ENCODE measurements at regions not wholly inside any gene's neighbourhood (a gene's known extent, or its start where the extent isn't known, plus 50 kb on each side); places are given as distances from the start of the nearest gene placed in this dataset.

DNA sequence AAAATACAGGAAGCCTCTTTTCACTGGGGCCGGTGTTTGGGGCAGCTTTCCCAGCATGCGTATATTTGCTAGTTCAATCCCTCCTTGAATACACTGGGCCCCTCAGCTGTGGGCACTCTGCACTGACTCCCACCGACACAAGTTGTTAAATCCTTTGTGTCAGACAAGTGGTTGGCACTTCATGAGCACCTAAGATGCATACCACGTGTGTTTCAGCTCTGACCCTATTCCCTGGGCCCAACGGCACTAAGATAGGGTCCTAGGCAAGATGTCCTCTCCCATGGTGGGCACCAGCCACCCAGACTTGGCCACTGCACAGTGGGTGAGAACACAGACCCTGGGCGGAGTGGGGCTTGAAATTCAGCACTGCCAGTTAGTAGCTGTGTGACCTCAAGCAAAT is 173.8 kb downstream of the BCL11B start:
- WGBS: 79% methylated on average over 5 of the region's 6 CpGs

DNA sequence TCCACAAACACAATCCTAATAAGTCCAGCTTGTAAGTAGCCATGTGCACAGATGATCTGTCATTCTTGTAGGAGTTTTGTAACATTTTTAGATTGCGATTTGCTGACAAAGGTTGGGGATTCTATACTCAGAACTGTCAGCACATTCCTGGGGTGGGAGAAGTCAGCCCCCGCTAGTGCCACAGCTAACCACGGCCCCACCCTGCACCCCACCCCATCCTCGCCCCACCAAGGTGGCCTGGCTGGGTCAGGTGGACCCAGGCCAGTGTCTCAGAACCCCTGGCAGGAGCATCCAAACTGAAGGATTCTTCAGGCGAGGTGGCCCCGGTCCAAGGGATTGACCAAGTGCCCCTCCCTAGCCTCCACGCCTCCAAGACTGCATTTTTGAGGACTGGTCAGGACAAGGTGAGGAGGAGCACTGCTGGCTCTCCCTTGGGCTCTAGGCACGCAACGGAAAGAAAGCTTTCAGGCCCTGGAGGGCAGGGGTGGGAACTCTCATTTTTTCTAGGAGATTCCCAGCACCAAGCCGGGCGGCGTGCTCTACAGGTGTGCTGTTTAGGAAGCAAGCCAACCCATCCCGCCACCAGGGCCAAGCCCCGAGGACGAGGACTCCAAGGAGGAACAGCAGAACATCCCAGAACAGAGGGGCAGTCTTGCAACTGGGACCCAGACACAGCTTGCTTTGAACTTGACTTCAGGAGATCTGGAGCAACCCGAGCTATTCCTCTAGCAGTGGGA is 172.8 kb downstream of the BCL11B start:
- Histone ChIP-seq H3K4me1 (peaks cover 20% of the 10 kb centered on the region), H3K27me3 (no peaks in the 10 kb centered on the region), H3K27ac (no peak overlapping the region), H3K4me3 (no peak overlapping the region), H3K36me3 (no peaks in the 10 kb centered on the region), H3K9me3 (no peaks in the 10 kb centered on the region)
- TF ChIP-seq EP300 (IDR thresholded peaks at IDR 0.05): no peak
- TF ChIP-seq, protein P1, sequence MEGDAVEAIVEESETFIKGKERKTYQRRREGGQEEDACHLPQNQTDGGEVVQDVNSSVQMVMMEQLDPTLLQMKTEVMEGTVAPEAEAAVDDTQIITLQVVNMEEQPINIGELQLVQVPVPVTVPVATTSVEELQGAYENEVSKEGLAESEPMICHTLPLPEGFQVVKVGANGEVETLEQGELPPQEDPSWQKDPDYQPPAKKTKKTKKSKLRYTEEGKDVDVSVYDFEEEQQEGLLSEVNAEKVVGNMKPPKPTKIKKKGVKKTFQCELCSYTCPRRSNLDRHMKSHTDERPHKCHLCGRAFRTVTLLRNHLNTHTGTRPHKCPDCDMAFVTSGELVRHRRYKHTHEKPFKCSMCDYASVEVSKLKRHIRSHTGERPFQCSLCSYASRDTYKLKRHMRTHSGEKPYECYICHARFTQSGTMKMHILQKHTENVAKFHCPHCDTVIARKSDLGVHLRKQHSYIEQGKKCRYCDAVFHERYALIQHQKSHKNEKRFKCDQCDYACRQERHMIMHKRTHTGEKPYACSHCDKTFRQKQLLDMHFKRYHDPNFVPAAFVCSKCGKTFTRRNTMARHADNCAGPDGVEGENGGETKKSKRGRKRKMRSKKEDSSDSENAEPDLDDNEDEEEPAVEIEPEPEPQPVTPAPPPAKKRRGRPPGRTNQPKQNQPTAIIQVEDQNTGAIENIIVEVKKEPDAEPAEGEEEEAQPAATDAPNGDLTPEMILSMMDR (IDR thresholded peaks at IDR 0.05): no peak
- no peak for TF ChIP-seq POLR2A (IDR thresholded peaks at IDR 0.05)
- no peak for TF ChIP-seq POLR2AphosphoS5 (IDR thresholded peaks at IDR 0.05)
- 58% methylated on average over 15 of the region's 16 CpGs for WGBS
- DNase-seq (ENCODE audit: low spot score in 2 of 2): no peak

More for the DNA sequence above, 173.8 kb downstream of the BCL11B start:
- no peaks in the 10 kb centered on the region for H3K9me3 ChIP-seq
- H3K4me1 ChIP-seq: peaks cover 25% of the 10 kb centered on the region
- no peaks in the 10 kb centered on the region for H3K36me3 ChIP-seq
- no peak overlapping the region for H3K27ac ChIP-seq
- H3K27me3 ChIP-seq: no peaks in the 10 kb centered on the region
- TF ChIP-seq POLR2AphosphoS5 (IDR thresholded peaks at IDR 0.05): no peak
- TF ChIP-seq, protein P1 (IDR thresholded peaks at IDR 0.05): no peak
- no peak for TF ChIP-seq POLR2A (IDR thresholded peaks at IDR 0.05)
- no peak for TF ChIP-seq EP300 (IDR thresholded peaks at IDR 0.05)
- no peak overlapping the region for H3K4me3 ChIP-seq
- no peak for DNase-seq (ENCODE audit: low spot score in 2 of 2)

DNA sequence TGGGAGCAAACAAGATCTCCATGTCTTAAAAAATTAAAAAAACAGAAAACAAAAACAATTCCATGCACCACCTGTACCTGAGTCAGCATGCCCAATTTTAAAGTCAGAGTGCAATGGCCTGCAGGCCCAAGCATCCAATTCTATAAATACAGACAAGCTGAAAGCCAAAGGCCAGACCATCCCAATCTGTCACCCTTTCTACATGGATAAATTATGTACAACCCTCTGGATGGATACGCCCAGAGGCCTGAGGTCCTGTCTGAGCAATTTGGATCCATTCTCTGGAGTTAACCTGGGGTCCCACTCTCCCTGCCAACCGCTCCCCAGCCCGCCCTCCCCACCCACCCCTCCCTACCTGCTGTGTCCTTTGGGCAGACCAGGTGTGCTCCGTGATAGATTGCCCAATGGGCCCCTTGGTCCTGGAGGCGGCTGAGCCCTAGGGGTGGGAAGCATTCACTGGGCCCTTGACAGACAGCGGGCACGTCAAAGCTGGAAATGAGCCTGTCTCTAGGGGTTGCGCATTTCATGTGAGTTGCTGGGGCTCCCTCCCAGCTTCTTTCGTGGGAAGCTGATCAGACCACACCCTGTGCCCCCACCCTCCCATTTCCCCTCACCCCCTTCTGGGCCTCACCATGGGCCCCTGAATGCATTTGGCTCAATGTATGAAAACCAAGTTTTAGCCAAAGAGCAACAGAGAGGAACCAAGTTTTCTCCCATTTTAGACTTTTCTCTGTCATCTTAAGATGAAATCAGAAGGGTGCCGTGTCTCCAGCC is 171.3 kb downstream of the BCL11B start:
- Histone ChIP-seq H3K27me3 (no peaks in the 10 kb centered on the region), H3K4me1 (peaks cover 20% of the 10 kb centered on the region), H3K9me3 (no peaks in the 10 kb centered on the region), H3K36me3 (no peaks in the 10 kb centered on the region), H3K4me3 (no peak overlapping the region), H3K27ac (no peak overlapping the region)
- 60% methylated on average over 8 of the region's 10 CpGs for WGBS
- TF ChIP-seq POLR2AphosphoS5 (IDR thresholded peaks at IDR 0.05) (no peak), EP300 (IDR thresholded peaks at IDR 0.05) (no peak), POLR2A (IDR thresholded peaks at IDR 0.05) (no peak)
- TF ChIP-seq, protein P1 (IDR thresholded peaks at IDR 0.05): no peak
- no peak for DNase-seq (ENCODE audit: low spot score in 2 of 2)

DNA sequence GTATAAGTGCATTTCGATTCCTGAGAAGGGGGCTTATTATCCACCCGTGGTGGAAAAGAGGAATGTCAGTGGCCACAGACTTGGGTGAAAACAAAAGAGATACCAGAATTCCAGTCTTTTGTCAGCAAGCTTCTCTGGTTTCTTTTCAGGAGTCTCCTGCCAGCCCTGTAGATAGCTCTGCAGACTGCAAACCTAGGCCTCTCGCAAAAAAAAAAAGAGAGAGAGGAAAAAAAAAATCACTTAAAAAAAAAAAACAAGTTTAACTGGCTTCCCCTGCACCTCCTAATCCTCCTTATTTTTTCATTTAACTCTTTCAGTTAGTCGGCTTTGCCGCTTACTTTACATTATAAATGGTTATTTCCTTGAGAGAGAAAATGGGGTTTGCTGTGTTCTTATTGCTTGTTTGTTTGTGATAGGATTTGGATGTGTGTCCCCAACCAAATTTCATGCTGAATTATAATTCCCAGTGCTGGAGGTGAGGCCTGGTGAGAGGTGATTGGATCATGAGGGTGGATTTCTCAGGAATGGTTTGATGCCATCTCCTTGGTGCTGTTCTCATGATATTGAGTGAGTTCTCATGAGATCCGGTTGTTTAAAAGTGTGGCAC is 170.0 kb downstream of the BCL11B start:
- 41% methylated on average over 6 of the region's 6 CpGs for WGBS
- H3K9me3 ChIP-seq: no peaks in the 10 kb centered on the region
- TF ChIP-seq POLR2A (IDR thresholded peaks at IDR 0.05): no peak
- no peak for TF ChIP-seq POLR2AphosphoS5 (IDR thresholded peaks at IDR 0.05)
- TF ChIP-seq, protein P1 (IDR thresholded peaks at IDR 0.05): no peak
- TF ChIP-seq EP300 (IDR thresholded peaks at IDR 0.05): no peak

More for the DNA sequence above, 170.0 kb downstream of the BCL11B start:
- Histone ChIP-seq H3K4me1 (peaks cover 20% of the 10 kb centered on the region), H3K36me3 (no peaks in the 10 kb centered on the region), H3K27ac (no peak overlapping the region), H3K27me3 (no peaks in the 10 kb centered on the region), H3K4me3 (no peak overlapping the region)
- no peak for DNase-seq (ENCODE audit: low spot score in 2 of 2)

Measured in suprapubic skin (tissue), 4 donors.